ENCODE measurements at regions not wholly inside any gene's neighbourhood (a gene's known extent, or its start where the extent isn't known, plus 50 kb on each side); places are given as distances from the start of the nearest gene placed in this dataset.
A peak's percentile ranks its signal among the peaks of the same experiment; 100 is the strongest.

DNA sequence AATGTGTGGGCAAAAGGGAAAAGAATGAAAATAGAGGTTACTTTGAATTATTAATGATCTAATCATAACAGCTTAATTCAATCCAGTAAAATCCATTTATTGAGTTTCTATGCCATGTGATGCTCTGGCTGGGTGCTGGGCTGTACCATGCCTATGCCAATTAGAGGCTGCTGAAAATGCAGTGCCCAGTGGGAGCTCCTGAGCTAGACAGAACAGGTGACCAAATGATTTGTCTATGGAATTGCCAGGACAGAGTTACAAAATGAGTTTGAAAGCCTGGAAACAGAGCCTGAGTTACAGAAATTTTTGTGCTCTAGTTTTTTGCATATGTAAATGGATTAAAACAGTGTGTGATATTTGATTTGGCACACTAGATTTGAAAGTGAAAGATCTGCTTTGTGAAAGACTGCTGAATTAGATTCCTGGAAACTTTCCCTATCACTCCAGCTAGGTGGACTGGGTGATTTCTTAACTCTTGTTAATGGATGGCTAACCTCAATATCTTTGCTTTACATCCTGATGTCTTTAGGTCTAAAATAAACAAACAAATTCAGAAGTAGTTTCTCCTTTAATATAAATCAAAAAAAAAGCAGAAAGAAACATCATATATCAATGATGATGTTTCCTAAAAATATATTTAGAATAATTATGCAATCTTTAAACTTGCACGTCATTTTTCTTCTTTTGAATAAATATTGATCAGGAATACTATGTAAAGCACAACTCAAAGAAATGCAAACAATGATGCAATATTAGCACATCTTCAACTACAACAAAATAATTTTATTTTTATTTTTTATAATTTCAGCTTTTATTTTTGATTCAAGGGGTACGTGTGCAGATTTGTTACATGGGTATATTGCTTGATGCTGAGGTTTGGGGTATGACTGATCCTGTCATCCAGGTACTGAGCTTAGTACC lies 194.8 kb upstream of the FBXL7 start:
- TF ChIP-seq, protein P1, sequence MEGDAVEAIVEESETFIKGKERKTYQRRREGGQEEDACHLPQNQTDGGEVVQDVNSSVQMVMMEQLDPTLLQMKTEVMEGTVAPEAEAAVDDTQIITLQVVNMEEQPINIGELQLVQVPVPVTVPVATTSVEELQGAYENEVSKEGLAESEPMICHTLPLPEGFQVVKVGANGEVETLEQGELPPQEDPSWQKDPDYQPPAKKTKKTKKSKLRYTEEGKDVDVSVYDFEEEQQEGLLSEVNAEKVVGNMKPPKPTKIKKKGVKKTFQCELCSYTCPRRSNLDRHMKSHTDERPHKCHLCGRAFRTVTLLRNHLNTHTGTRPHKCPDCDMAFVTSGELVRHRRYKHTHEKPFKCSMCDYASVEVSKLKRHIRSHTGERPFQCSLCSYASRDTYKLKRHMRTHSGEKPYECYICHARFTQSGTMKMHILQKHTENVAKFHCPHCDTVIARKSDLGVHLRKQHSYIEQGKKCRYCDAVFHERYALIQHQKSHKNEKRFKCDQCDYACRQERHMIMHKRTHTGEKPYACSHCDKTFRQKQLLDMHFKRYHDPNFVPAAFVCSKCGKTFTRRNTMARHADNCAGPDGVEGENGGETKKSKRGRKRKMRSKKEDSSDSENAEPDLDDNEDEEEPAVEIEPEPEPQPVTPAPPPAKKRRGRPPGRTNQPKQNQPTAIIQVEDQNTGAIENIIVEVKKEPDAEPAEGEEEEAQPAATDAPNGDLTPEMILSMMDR (IDR thresholded peaks at IDR 0.05; ENCODE audit: low read depth, low read length, missing control alignments), result no peak
- DNase-seq (ENCODE audit: extremely low read depth, low read depth), result no peak
- H3K4me3 ChIP-seq (replicated peaks; ENCODE audit: low read depth, low read length), result no peak overlapping the region

DNA sequence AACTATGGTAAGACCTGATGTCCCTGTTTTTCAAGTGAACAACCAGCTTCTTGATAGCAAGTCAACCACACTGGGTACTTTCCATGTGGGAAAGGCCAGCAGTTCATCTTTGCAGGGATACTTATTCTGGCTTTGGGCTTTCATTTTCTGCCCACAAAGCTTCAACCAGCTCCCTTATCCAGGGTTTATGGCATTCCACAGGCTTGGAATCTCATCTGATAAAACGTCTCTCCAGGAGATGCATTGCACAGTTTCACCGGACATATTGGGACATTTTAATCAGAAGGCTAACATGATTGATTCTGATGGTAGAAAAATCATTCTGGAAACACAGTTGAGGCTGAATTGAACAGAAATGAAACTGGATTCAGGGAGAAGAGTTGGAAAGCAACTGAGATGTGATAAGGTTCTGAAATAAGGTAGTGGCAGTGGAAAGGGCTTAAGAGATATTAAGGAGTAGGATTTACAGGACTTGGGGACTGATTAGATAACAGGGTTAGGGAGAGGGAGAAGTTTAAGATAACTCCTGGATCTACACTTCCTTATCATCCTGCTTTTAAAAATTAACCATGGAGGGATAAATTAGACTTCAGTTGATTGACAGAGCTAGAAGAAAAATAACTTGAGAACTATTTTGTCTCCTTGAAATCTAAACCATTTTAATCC lies 195.8 kb upstream of the FBXL7 start:
- TF ChIP-seq, protein P1 (IDR thresholded peaks at IDR 0.05; ENCODE audit: low read depth, low read length, missing control alignments), result no peak
- DNase-seq (ENCODE audit: extremely low read depth, low read depth), result no peak
- no peak overlapping the region for H3K4me3 ChIP-seq (replicated peaks; ENCODE audit: low read depth, low read length)

DNA sequence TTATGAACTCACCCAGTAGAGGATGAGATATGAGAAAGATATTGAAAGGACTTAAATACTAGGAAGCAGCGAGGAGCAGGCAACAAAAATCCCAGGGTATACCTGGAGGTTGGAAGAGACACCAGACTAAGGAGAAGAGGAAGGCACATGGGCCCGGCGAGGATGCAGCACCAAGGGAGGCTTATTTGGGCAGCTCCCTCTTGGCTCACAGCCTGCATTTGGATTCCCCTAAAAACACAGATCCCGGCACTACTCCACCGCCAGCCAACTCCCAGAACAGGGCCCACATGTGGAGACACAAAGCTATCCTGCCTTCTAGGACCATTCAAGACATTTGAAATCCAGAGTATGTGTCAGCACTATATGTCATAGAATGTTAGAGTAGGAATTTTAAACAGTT lies 199.8 kb upstream of the FBXL7 start:
- TF ChIP-seq, protein P1 (IDR thresholded peaks at IDR 0.05; ENCODE audit: low read depth, low read length, missing control alignments), result no peak
- no peak overlapping the region for H3K4me3 ChIP-seq (replicated peaks; ENCODE audit: low read depth, low read length)
- no peak for DNase-seq (ENCODE audit: extremely low read depth, low read depth)

DNA sequence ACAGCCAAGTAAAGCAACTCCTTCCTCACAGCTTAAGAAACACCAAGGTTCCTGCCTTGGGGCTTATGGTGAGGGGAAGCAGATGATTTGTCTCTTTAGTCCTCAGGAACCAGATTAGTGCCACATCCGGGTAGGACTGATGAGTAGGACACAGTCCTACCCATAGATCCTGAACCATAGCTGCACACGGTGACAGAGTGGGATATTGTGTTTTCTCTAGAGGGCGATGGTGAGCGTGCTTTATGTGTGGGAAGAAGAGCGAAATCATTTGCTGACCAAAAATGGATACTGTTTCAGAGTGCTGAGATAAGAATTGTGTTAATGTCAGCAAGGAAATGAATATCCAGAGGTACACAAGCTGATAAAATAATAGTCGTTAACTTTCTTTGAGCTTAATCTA lies 209.0 kb upstream of the FBXL7 start:
- no peak for DNase-seq (ENCODE audit: extremely low read depth, low read depth)
- no peak overlapping the region for H3K4me3 ChIP-seq (replicated peaks; ENCODE audit: low read depth, low read length)
- TF ChIP-seq, protein P1 (IDR thresholded peaks at IDR 0.05; ENCODE audit: low read depth, low read length, missing control alignments), result peak; percentile 28

DNA sequence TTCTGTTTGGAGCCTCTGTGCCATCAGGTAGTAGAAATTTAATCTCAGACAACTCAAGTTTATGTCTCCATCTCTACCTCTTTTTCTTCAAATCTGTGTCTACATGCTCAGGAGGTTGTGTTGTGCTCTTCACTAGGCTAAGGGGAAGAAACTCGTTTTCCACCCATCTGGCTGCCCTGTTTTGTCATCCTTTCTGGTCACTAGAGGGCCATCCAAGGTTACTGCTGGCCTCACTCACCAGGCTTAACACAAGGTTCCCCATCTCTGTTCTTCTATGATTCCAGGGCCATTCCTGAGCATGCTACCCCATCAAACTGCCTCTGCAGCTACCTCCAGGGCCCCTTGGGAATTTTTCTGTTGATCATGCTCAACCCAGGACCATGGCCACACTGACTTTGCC lies 213.3 kb upstream of the FBXL7 start:
- H3K4me3 ChIP-seq (replicated peaks; ENCODE audit: low read depth, low read length), result no peak overlapping the region
- TF ChIP-seq, protein P1 (IDR thresholded peaks at IDR 0.05; ENCODE audit: low read depth, low read length, missing control alignments), result peak; percentile 18
- DNase-seq (ENCODE audit: extremely low read depth, low read depth), result no peak

DNA sequence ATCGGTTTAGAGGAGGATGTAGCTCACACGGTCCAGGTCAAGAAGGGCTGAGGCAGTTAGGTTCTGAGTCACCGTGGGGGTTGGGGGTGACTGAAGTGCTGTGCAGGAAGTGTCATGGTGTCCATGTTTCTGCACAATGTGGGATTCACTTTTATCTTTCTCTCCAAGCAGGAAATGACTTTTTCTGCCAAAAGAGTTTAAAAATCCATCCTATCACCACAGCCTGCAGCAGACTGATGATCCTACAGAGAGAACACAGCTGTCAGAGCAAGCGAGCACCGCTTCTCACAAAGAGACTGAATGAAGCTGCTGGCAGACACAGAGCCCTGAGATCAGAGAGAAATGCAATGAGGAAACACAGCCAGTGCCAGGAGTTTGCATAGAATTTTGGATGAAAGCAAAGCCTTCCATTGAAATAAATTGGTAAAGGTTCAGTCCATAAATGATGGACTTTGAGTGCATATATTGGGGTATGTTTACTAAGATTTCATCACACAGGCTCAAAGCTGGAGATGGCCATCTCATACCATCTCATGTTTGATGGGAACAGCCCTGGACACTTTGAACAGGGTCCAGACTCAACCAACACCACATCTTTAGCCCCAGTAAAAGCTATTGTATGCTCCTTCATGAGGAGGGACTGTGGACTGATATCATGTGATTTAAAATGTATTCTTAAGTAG lies 213.9 kb upstream of the FBXL7 start:
- H3K4me3 ChIP-seq (replicated peaks; ENCODE audit: low read depth, low read length), result no peak overlapping the region
- DNase-seq (ENCODE audit: extremely low read depth, low read depth), result peak; percentile 66
- TF ChIP-seq, protein P1 (IDR thresholded peaks at IDR 0.05; ENCODE audit: low read depth, low read length, missing control alignments), result no peak
